Esophagus muscularis mucosa (tissue), 3 donors: ENCODE measurements at regions not wholly inside any gene's neighbourhood (a gene's known extent, or its start where the extent isn't known, plus 50 kb on each side); places are given as distances from the start of the nearest gene placed in this dataset.

Experiments
- CTCF ChIP-seq, 3 experiments: fragments of 200-600 bp in 2 of 3; fragments of 450-650 bp in 1 of 3; sonication (generic) in 2 of 3; IDR thresholded peaks; one replicate each; pipeline ENCODE4 v1.5.1; 2017 to 2019; ENCODE audit warnings: antibody characterized with exemption in 3 of 3, mild to moderate bottlenecking in 2 of 3, moderate library complexity in 1 of 3
- POLR2A ChIP-seq: fragments of 450-650 bp; IDR thresholded peaks from one replicate; pipeline ENCODE4 v1.6.1; 2017; ENCODE audit warnings: antibody characterized with exemption, moderate library complexity, mild to moderate bottlenecking, low read depth

DNA sequence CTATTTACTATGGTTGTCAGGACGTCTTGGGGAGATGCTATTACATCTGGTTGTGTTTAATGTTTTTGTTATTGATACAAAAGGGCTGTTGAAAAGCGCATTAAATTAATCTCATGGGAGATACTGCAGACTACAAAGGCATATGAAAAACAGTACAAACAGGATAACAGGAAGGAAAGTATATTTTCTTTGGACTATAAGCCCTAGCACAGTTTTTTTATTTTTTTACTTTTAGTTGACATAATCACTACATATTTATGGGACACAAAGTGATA, 341.3 kb downstream of the ARL4A start:
- TF ChIP-seq CTCF (IDR thresholded peaks at IDR 0.05) = no peak
- TF ChIP-seq POLR2A = no peak
